ENCODE measurements at regions not wholly inside any gene's neighbourhood (a gene's known extent, or its start where the extent isn't known, plus 50 kb on each side); places are given as distances from the start of the nearest gene placed in this dataset.

- TF ChIP-seq ZBTB8A (CRISPR knock-in tag; IDR thresholded peaks at IDR 0.05; ENCODE audit: borderline replicate concordance, low read depth) (no peak), ZNF513 (CRISPR knock-in tag; conservative IDR thresholded peaks at IDR 0.05) (no peak), ZNF260 (CRISPR knock-in tag; IDR thresholded peaks at IDR 0.05; ENCODE audit: borderline replicate concordance, low read depth) (no peak), MAZ (IDR thresholded peaks at IDR 0.05; ENCODE audit: borderline replicate concordance, low read depth, low read length) (no peak), MAZ (CRISPR knock-in tag; IDR thresholded peaks at IDR 0.05; ENCODE audit: low read depth) (no peak), ZFP36 (IDR thresholded peaks at IDR 0.05; ENCODE audit: borderline replicate concordance, low read depth, low read length, partially characterized antibody) (no peak), ARNT (IDR thresholded peaks at IDR 0.05) (no peak), ELF1 (CRISPR knock-in tag; IDR thresholded peaks at IDR 0.05) (no peak), EP300 (IDR thresholded peaks at IDR 0.05; ENCODE audit: low read depth in 2 of 2, low read length in 2 of 2) (no peak), EP300 (CRISPR knock-in tag; IDR thresholded peaks at IDR 0.05; ENCODE audit: borderline replicate concordance) (no peak), PRDM15 (CRISPR knock-in tag; IDR thresholded peaks at IDR 0.05) (no peak), CREM (IDR thresholded peaks at IDR 0.05) (no peak), CREM (CRISPR knock-in tag; IDR thresholded peaks at IDR 0.05) (no peak)
These were observed 262.1 kb upstream of the CA10 start for GRCh38 chr17:52420555-52421078.

Data from HepG2 (cell line).